ENCODE measurements at regions not wholly inside any gene's neighbourhood (a gene's known extent, or its start where the extent isn't known, plus 50 kb on each side); places are given as distances from the start of the nearest gene placed in this dataset.

DNA sequence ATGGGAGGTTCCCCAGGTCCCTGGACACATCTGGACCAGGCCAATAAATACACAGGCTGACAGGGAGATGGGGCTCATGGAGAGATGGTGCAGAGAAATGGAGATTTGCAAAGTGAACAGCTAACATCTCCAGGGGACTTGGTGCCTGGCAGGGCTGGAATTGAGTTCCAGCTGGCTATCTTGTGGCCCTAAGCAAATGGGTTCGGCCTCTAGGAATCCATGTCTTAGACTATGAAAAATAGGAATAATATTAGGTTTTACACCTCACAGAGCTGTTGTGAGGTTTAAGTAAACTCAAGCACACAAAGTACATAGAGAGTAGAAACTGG, 82.9 kb upstream of the SPATA12 start:
- no peaks in the 10 kb centered on the region for H3K27me3 ChIP-seq (ENCODE audit: insufficient read depth, low read depth)
- H4K20me1 ChIP-seq (ENCODE audit: insufficient read depth), result no peaks in the 10 kb centered on the region
- H3K4me2 ChIP-seq, result no peak overlapping the region
- H3K36me3 ChIP-seq (ENCODE audit: low read depth), result no peaks in the 10 kb centered on the region
- no peaks in the 10 kb centered on the region for H3K9me2 ChIP-seq (ENCODE audit: insufficient read depth)
- 0 out of 2 replicates have a peak, but pooled peaks cover 5% of the 10 kb centered on the region for H3K79me2 ChIP-seq (ENCODE audit: low read depth)
- no peak overlapping the region for H3K4me3 ChIP-seq
- intact Hi-C loops (cut with micrococcal nuclease; ENCODE audit: unreplicated experiment), result no loop called here
- H3F3A ChIP-seq (ENCODE audit: insufficient read depth, low read depth), result peaks cover 8% of the 10 kb centered on the region
- peaks cover 10% of the 10 kb centered on the region for H3K4me1 ChIP-seq (replicated peaks; ENCODE audit: insufficient read depth)
- H3K9me3 ChIP-seq (ENCODE audit: insufficient read depth, low read depth), result no peaks in the 10 kb centered on the region
- H2AFZ ChIP-seq, result no peak overlapping the region
- DNase-seq, result no peak
- H3K27ac ChIP-seq, result no peak overlapping the region
- POLR2A ChIA-PET (ENCODE audit: unreplicated experiment), result interaction anchor here (0.5 kb wide), 1 partner anchor 253 kb away, joined by 4 read pairs; no protein-coding TSS in a partner anchor
- TF ChIP-seq, protein P1, sequence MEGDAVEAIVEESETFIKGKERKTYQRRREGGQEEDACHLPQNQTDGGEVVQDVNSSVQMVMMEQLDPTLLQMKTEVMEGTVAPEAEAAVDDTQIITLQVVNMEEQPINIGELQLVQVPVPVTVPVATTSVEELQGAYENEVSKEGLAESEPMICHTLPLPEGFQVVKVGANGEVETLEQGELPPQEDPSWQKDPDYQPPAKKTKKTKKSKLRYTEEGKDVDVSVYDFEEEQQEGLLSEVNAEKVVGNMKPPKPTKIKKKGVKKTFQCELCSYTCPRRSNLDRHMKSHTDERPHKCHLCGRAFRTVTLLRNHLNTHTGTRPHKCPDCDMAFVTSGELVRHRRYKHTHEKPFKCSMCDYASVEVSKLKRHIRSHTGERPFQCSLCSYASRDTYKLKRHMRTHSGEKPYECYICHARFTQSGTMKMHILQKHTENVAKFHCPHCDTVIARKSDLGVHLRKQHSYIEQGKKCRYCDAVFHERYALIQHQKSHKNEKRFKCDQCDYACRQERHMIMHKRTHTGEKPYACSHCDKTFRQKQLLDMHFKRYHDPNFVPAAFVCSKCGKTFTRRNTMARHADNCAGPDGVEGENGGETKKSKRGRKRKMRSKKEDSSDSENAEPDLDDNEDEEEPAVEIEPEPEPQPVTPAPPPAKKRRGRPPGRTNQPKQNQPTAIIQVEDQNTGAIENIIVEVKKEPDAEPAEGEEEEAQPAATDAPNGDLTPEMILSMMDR (conservative IDR thresholded peaks at IDR 0.05), result no peak
- TF ChIP-seq EZH2 (IDR thresholded peaks at IDR 0.05; ENCODE audit: low read depth), result no peak
- CTCF ChIA-PET, result no interaction called here
- BruUV-seq (replicated peaks), result no TSS peak

DNA sequence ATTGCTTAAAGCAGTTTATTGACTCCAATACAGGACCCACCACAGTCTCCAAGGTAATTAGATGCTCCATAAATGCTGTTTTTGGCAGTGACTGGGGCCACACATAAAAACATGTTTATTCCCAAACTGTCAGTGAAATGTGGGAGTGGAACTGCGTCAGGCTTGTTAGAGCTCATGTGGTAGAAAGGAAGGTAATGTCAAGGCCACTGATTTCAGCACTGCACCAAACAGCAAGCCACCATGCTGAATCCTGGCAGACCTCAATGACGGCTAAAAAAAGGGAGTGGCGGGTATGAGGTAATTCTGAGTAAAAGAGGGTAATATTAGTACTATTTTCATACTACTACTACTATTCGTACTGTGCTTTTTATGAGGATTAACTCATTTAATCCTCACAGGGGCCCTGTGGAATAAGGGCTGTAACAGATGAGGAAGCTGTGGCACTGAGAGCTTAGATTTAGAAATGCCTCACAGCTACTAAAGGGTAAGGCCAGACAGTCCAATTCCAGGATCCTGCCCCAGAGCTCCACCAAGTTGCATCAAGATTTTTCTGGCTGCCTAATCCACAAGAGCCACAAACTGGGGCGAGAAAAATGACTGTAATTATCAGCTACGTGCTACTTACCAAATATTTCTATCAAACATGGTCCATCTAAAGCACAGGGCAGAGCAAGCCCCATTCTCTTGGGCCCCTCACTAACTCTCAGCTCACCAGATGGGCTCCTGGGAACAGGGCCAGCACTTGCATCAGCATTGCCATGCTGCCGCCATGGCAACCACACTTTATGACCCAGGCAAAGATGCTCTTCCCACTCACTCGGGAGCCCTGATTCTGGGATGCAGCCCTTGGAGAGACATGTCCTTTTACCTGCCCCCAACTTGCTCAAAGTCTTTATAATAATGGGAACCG, 83.6 kb upstream of the SPATA12 start:
- peaks cover 10% of the 10 kb centered on the region for H3K4me1 ChIP-seq (replicated peaks; ENCODE audit: insufficient read depth)
- TF ChIP-seq EZH2 (IDR thresholded peaks at IDR 0.05; ENCODE audit: low read depth), result no peak
- TF ChIP-seq, protein P1 (conservative IDR thresholded peaks at IDR 0.05), result no peak
- H3F3A ChIP-seq (ENCODE audit: insufficient read depth, low read depth), result peaks cover 8% of the 10 kb centered on the region
- H3K27ac ChIP-seq, result no peak overlapping the region
- H3K4me2 ChIP-seq, result no peak overlapping the region
- H3K9me2 ChIP-seq (ENCODE audit: insufficient read depth), result no peaks in the 10 kb centered on the region
- BruUV-seq (replicated peaks), result no TSS peak
- H3K9me3 ChIP-seq (ENCODE audit: insufficient read depth, low read depth), result no peaks in the 10 kb centered on the region
- H3K27me3 ChIP-seq (ENCODE audit: insufficient read depth, low read depth), result no peaks in the 10 kb centered on the region
- H3K4me3 ChIP-seq, result no peak overlapping the region
- H3K36me3 ChIP-seq (ENCODE audit: low read depth), result no peaks in the 10 kb centered on the region
- no peak overlapping the region for H2AFZ ChIP-seq
- ChIA-PET POLR2A (ENCODE audit: unreplicated experiment) (interaction anchor here (0.5 kb wide), 3 partner anchors 158 to 329 kb away, joined by 3 to 4 read pairs (median 4); no protein-coding TSS in a partner anchor), CTCF (no interaction called here)
- 0 out of 2 replicates have a peak, but pooled peaks cover 5% of the 10 kb centered on the region for H3K79me2 ChIP-seq (ENCODE audit: low read depth)
- DNase-seq, result no peak
- no peaks in the 10 kb centered on the region for H4K20me1 ChIP-seq (ENCODE audit: insufficient read depth)
- intact Hi-C loops (cut with micrococcal nuclease; ENCODE audit: unreplicated experiment), result no loop called here

DNA sequence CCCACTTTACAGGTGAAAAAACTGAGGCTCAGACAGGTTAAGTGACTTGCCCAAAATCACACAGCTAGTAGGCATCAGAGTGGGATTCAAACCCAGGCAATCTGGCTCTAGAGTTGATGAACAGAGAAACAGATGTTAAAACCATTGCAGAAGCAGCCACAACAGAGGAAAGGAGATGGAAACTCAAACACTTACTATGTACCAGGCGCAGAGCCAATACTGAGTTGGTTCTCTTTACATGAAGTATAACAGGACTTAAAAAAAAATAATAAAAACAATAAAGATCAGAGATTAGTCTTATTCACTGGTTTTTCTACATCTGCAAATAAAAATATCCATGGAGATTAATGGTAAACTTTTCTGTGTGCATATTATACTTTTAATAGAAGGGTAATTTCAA, 84.9 kb upstream of the SPATA12 start:
- Histone ChIP-seq H3K36me3 (ENCODE audit: low read depth) (no peaks in the 10 kb centered on the region), H3K9me2 (ENCODE audit: insufficient read depth) (no peaks in the 10 kb centered on the region), H3K9me3 (ENCODE audit: insufficient read depth, low read depth) (no peaks in the 10 kb centered on the region), H3F3A (ENCODE audit: insufficient read depth, low read depth) (no peaks in the 10 kb centered on the region; the same call in 1 of the 2 replicates), H2AFZ (no peak overlapping the region), H3K4me3 (no peak overlapping the region), H3K79me2 (ENCODE audit: low read depth) (0 out of 2 replicates have a peak, but pooled peaks cover 5% of the 10 kb centered on the region), H3K27ac (no peak overlapping the region), H4K20me1 (ENCODE audit: insufficient read depth) (no peaks in the 10 kb centered on the region), H3K27me3 (ENCODE audit: insufficient read depth, low read depth) (no peaks in the 10 kb centered on the region), H3K4me1 (replicated peaks; ENCODE audit: insufficient read depth) (no peaks in the 10 kb centered on the region), H3K4me2 (no peak overlapping the region)
- no peak for TF ChIP-seq EZH2 (IDR thresholded peaks at IDR 0.05; ENCODE audit: low read depth)
- TF ChIP-seq, protein P1 (conservative IDR thresholded peaks at IDR 0.05), result no peak
- intact Hi-C loops (cut with micrococcal nuclease; ENCODE audit: unreplicated experiment), result no loop called here
- ChIA-PET POLR2A (ENCODE audit: unreplicated experiment) (no interaction called here), CTCF (no interaction called here)
- BruUV-seq (replicated peaks), result no TSS peak
- no peak for DNase-seq
